HPDE6-E6E7 (cell line): ENCODE measurements at regions not wholly inside any gene's neighbourhood (a gene's known extent, or its start where the extent isn't known, plus 50 kb on each side); places are given as distances from the start of the nearest gene placed in this dataset.

Source experiments
- DNase-seq: peaks from one replicate; pipeline ENCODE4 v3.0.0; 2011; ENCODE audit warnings: missing footprints; ENCODE audit errors: extremely low spot score

DNA sequence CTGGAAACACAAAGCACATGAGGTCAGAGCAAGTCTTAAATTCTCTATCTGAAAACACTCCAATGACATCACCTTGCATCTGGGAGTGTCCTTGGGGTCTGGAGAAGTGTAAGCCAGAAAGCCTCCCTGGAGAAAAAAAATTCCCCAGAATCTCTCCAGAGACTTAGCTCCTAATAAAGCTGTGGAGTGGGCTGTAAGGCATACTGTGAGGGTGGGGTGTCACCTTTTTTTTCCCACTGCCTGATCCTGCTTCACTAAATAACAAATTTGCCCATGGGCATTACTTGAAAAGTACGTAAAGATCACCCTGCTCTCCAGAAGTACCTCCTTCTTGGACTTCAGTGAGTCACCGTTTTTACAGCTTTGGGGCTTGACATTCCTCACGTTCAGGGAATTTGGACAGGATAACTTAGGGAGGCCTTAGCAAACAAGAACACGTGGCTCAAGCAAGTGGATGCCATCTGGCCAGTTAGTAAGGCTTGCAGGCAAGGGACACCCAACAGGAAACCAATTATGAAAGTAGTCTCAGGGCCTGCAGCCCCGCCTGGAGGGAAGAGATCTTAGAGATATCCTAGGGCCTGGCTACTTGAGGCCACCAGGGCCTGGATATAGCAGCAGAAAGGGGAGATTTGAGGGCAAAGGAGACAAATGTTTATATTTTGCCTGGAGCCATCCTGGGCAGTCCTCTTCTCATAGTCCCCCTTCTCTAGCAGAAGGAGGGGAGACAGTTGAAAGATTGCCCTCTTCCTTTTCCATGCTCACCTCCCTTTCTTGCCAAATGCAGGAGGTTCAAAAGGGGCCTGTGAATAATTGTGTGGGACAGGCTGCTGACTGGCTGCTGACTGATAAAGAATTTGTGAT, 60.1 kb upstream of the PLAC1 start:
- DNase-seq = peak; percentile 32

DNA sequence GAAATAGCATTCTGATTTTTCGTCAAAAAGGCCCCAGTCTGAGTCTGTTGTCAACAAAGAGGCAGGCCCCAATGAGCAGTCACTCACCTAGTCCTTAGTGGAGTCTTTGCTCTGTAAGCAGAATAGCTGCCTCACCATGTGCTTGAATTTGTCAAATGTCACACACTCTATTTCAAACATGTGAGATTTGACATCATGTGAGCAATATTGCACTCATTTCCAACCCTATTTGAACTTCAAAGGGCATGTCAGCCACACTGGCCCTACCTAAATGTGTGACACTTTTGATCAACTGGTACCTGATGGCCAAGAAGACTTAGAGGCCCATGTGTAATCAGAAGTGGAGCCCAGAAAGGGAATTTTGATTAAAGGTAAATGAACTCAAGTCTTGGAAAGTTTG, 59.4 kb upstream of the PLAC1 start:
- no peak for DNase-seq

DNA sequence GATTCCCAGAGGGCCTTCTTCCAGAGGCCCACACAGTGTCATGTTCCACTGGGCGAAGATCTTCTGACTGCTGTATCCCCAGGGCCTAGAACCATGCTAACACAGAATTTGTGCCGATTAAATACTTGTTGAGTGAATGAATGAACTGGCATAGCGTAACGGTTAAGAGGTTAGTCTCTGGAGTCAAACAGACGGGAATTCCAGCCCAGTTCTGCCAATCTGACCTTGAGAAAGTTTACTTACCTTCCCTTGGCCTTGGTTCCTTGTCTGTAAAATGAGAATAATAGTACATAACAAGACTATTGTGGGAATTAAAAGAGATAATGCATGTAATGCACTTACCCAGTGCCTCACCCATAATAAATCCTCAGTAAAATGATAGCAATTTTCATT, 58.3 kb upstream of the PLAC1 start:
- no peak for DNase-seq

DNA sequence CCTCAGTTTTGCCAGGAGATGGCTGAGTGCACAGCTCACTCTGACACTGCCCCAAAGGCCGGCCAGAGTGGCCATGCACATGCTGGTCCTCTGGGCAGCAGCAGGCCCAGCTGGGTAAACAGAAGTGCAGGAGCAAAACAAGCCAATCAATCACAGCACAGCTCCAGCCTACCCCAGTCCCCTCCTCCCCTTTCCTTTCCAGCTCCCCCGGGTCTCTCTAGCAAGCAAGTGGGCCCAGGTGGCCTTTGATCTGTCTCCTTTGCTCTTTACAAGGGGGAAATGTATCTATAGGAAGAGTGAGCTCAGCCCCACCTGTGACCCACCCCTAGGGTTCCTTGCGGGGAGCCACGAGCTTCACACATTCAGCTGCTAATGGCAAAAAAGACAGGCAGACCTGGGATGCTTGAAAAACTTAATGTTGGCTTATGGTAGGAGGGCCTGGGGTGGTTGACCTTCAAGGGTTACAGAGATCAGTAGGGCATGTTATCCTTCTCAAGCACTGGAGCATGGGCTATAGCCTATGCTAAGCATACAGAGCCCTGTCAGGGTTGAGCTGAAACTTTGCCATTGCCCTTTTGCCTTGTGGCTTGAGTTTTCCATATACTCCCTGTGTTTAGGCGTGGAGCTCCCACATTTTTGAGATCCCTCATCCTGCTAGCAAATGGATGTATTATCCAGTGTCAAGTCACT, 57.8 kb upstream of the PLAC1 start:
- DNase-seq = no peak

DNA sequence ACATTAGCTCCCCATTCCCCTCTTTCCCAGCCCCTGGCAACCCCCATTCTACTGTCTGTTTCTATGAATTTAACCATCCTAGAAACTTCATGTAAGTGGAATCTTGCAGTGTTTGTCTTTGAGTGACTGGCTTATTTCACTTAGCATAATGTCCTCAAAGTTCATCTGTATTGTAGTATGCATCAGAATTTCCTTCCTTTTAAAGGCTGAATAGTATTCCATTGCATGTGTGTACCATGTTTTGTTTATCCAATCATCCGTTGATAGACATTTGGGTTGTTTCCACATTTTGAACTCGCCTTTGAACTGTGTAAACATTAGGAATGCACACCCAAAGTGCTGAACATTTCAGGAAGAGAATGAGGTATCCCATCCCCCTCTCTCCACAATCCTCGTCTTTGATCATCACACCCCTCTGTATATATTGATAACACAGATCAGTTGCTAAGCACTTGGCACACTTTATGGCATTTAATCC, 56.4 kb upstream of the PLAC1 start:
- no peak for DNase-seq

DNA sequence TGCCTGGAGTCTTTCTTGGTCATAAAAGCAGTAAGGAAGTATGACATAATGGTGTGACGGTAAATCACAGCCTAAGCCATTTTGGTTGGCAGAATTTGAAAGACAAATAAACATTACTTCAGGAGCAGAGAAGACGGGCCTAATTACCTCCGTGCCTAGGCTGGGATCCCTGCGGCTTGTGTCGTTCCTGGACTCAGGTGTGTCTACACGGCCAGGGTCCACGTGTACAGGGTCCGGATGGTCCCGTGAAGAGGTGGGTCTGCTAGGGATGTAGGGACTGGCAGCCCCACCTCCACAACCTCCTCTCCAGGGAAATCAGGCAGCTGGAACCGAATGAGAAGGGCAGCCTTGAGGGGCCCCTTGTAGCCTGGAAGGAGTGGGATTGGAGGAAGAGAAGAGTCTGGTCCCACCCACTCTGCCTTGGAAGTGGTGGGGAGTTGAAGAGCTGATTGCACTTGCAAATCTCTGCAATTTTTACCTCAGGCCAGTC, 55.4 kb upstream of the PLAC1 start:
- no peak for DNase-seq

DNA sequence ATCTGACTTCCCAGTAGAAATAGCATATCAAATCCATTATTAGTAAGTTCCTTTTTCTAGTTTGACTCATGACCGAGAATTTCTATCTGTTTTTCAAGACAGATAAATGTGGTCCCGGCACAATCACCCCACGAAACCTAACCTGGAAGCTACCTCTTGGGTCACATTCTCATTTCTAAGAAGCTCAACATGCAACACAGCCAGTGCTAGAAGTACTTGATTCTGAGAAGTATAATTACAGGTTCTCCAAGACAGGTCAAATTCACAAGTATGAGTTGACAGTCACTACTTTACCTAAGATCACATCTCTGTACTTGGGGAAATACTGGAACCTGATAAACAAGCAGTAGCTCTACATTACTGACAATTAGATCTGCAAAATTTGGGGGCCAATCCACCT, 54.0 kb upstream of the PLAC1 start:
- no peak for DNase-seq

DNA sequence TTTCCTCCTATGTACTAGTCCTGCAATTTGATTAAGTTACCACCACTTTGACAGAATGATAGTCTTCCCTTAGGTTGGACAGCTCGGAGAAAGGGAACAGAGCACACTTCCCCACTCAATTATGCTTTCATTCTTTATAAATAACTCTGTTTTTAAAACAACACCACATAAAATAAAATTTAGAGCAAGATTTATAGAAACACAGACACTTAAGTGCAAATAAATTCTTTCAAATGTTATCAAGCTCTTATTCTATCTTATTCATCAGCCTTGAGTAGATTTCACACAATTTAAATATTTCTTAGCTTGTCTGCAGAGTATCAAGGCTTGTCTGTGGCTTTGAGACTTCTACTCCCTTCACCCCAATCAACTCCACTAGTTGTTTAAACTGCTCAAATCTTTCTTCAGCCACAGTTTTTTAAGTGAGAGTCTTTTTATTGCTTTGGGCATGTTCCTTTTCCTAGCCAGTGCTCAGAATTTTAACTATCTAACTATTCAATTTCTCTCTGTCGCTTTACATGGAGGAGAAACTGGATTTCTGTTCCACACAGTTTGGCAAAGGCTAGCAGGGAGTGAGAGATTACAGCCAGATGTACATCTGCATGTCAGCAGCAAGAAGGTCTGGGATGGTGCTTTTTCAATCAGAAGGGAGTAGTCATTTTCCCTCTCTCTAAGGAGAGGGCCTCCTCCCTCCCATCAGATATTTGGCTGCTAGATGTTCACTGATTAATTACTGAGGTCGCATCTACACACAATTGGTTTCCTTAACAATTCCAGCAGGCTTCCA, 53.1 kb upstream of the PLAC1 start:
- no peak for DNase-seq
